Activated CD4-positive, alpha-beta T cell treated with anti-CD3 and anti-CD28 coated beads, Interleukin-2, amount 50 U/mL, for 1 hour (primary cell): ENCODE measurements at regions not wholly inside any gene's neighbourhood (a gene's known extent, or its start where the extent isn't known, plus 50 kb on each side); places are given as distances from the start of the nearest gene placed in this dataset.
"Not testable (repeated sequence)": the region's sequence is repeated elsewhere in the genome, so short reads cannot be mapped to it uniquely, and the experiment has no call there.

Experiments
- DNase-seq: peaks from one replicate; pipeline ENCODE4 v3.0.0-alpha.2; 2020

- DNase-seq: no peak
These were observed 204.9 kb downstream of the DAD1 start for GRCh38 chr14:22384167-22384549.

- DNase-seq: no peak
These were observed 205.4 kb downstream of the DAD1 start for GRCh38 chr14:22383515-22384166.

- no peak for DNase-seq
These were observed 206.1 kb downstream of the DAD1 start for GRCh38 chr14:22382955-22383354.

- no peak for DNase-seq
These were observed 206.6 kb downstream of the DAD1 start for GRCh38 chr14:22382395-22382794.

- no peak for DNase-seq
These were observed 207.3 kb downstream of the DAD1 start for GRCh38 chr14:22381766-22382165.

- no peak for DNase-seq
These were observed 207.6 kb downstream of the DAD1 start for GRCh38 chr14:22381408-22381760.

GRCh38 chr14:22380571-22381407 is 208.2 kb downstream of the DAD1 start:
- no peak for DNase-seq

- DNase-seq: no peak
These were observed 209.3 kb downstream of the DAD1 start for GRCh38 chr14:22379727-22380126.

- DNase-seq: no peak
These were observed 210.8 kb downstream of the DAD1 start for GRCh38 chr14:22378181-22378580.

GRCh38 chr14:22375321-22375930 is 213.6 kb downstream of the DAD1 start:
- no peak for DNase-seq

- DNase-seq: no peak
These were observed 218.8 kb downstream of the DAD1 start for GRCh38 chr14:22370084-22370847.

- DNase-seq: no peak
These were observed 230.3 kb downstream of the DAD1 start for GRCh38 chr14:22358726-22359125.

- not testable (repeated sequence) for DNase-seq
These were observed 239.7 kb downstream of the DAD1 start for GRCh38 chr14:22349281-22349680.

GRCh38 chr14:22344673-22345072 is 244.4 kb downstream of the DAD1 start:
- DNase-seq: no peak

GRCh38 chr14:22344209-22344608 is 244.8 kb downstream of the DAD1 start:
- DNase-seq: not testable (repeated sequence)

GRCh38 chr14:22341049-22341448 is 248.0 kb downstream of the DAD1 start:
- DNase-seq: no peak

- no peak for DNase-seq
These were observed 249.9 kb downstream of the DAD1 start for GRCh38 chr14:22338917-22339715.

GRCh38 chr14:22338381-22338780 is 250.6 kb downstream of the DAD1 start:
- no peak for DNase-seq

GRCh38 chr14:22337938-22338337 is 251.1 kb downstream of the DAD1 start:
- no peak for DNase-seq

- no peak for DNase-seq
These were observed 251.5 kb downstream of the DAD1 start for GRCh38 chr14:22337521-22337920.

- DNase-seq: no peak
These were observed 253.0 kb downstream of the DAD1 start for GRCh38 chr14:22336031-22336430.

- no peak for DNase-seq
These were observed 254.4 kb downstream of the DAD1 start for GRCh38 chr14:22334627-22335026.

- no peak for DNase-seq
These were observed 254.8 kb downstream of the DAD1 start for GRCh38 chr14:22334275-22334577.
